K562 (cell line): ENCODE measurements at regions not wholly inside any gene's neighbourhood (a gene's known extent, or its start where the extent isn't known, plus 50 kb on each side); places are given as distances from the start of the nearest gene placed in this dataset.

Source experiments
- ATAC-seq: fragments of 200-7000 bp; cut with Tn5 transposase; 3 replicates; pipeline ENCODE4 v1.9.1; 2020; ENCODE audit warnings: moderate library complexity
- BruUV-seq: library from RNA; stranded (reverse); fragments of 400-500 nt; replicated peaks from 2 replicates; lab custom pipeline; 2021; lab: Mats Ljungman, UMichigan
- CTCF ChIA-PET: fragments of 300-600 bp; formaldehyde crosslinking; extraction: SDS; loops from one replicate; lab custom pipeline; 2021; ENCODE audit warnings: low intra/inter-chr PET ratio; lab: Yijun Ruan, JAX
- POLR2A ChIA-PET: fragments of 300-600, 350-650 bp; sonication (Branson Sonifier 250); formaldehyde crosslinking; extraction: SDS; loops from one replicate; lab custom pipeline; 2021; ENCODE audit warnings: antibody characterized with exemption, inconsistent platforms; lab: Yijun Ruan, JAX
- DNase-seq, 4 experiments: peaks; one replicate each; pipeline versions ENCODE4 v3.0.0 to v3.0.0-alpha.2; 2011 to 2018; ENCODE audit warnings: low spot score in 3 of 4, mixed read lengths in 3 of 4; ENCODE audit errors: extremely low read depth in 1 of 4
- FAIRE-seq: peaks from 2 replicates; lab custom pipeline; 2011; peaks lifted over from hg19 to GRCh38; lab: Jason Lieb, UNC
- H2AFZ ChIP-seq: 2 replicates; pipeline ENCODE4 v1.6.0; 2011; ENCODE audit warnings: low read depth, low read length, control low read depth, inconsistent platforms
- H3K27ac ChIP-seq: fragments of 200-600 bp; 3 replicates; pipeline ENCODE4 v1.8.0; 2011; ENCODE audit warnings: low read depth, mild to moderate bottlenecking, control low read depth, inconsistent platforms, low read length, moderate library complexity, mixed read lengths; ENCODE audit errors: extremely low read depth
- H3K27me3 ChIP-seq, 2 experiments: fragments of 300-600 bp in 1 of 2; 2 replicates in 1 of 2; 3 replicates in 1 of 2; pipeline versions ENCODE4 v1.6.0 to v1.8.0; 2011; ENCODE audit warnings: inconsistent platforms in 2 of 2, low read length in 2 of 2, mild to moderate bottlenecking in 1 of 2, mixed read lengths in 1 of 2, moderate library complexity in 1 of 2; ENCODE audit not compliant: control insufficient read depth in 2 of 2, insufficient read depth in 2 of 2
- H3K36me3 ChIP-seq: fragments of 300-600 bp; 3 replicates; pipeline ENCODE4 v1.8.0; 2011; ENCODE audit warnings: mild to moderate bottlenecking, low read length, inconsistent platforms; ENCODE audit not compliant: control insufficient read depth, insufficient read depth
- H3K4me1 ChIP-seq, 2 experiments: fragments of 200-600 bp in 1 of 2; replicated peaks in 1 of 2; 2 replicates in 1 of 2; 3 replicates in 1 of 2; pipeline versions ENCODE4 v1.5.1 to v1.8.0; 2011; ENCODE audit warnings: inconsistent platforms in 2 of 2, low read length in 2 of 2, mild to moderate bottlenecking in 1 of 2, mixed read lengths in 1 of 2, moderate library complexity in 1 of 2; ENCODE audit not compliant: control insufficient read depth in 2 of 2, insufficient read depth in 2 of 2
- H3K4me2 ChIP-seq: 2 replicates; pipeline ENCODE4 v1.6.1; 2011; ENCODE audit warnings: low read length, control low read depth, inconsistent platforms, mixed read lengths; ENCODE audit not compliant: insufficient read depth
- H3K4me3 ChIP-seq: fragments of 200-600 bp; sonication (generic), shearing (Covaris generic); 2 replicates; pipeline ENCODE4 v1.5.1; 2016; ENCODE audit warnings: control low read depth, inconsistent platforms
- H3K79me2 ChIP-seq: fragments of 200-600 bp; 3 replicates; pipeline ENCODE4 v1.8.0; 2011; ENCODE audit warnings: low read length, inconsistent platforms; ENCODE audit not compliant: control insufficient read depth, insufficient read depth
- H3K9ac ChIP-seq, 2 experiments: 2 replicates each; pipeline versions ENCODE4 v1.6.0 to v1.6.1; 2011; ENCODE audit warnings: low read depth in 2 of 2, low read length in 2 of 2, control low read depth in 1 of 2, inconsistent platforms in 1 of 2, mild to moderate bottlenecking in 1 of 2, mixed read lengths in 1 of 2; ENCODE audit not compliant: insufficient read depth in 1 of 2
- H3K9me1 ChIP-seq: one replicate; pipeline ENCODE4 v1.6.0; 2011; ENCODE audit warnings: inconsistent platforms, mild to moderate bottlenecking, low read length, moderate library complexity; ENCODE audit not compliant: control insufficient read depth, insufficient read depth
- H3K9me3 ChIP-seq: replicated peaks from 2 replicates; pipeline ENCODE4 v1.5.1; 2011; ENCODE audit warnings: low read depth, low read length, inconsistent platforms; ENCODE audit not compliant: control insufficient read depth, insufficient read depth
- H4K20me1 ChIP-seq: replicated peaks from 2 replicates; pipeline ENCODE4 v1.6.1; 2011; ENCODE audit warnings: low read length, inconsistent platforms, mixed read lengths; ENCODE audit not compliant: control insufficient read depth, insufficient read depth
- CREB3 ChIP-seq: fragments of 450-650 bp; conservative IDR thresholded peaks from 2 replicates; pipeline ENCODE4 v1.6.1; 2016; ENCODE audit warnings: missing genetic modification characterization, low read depth, mild to moderate bottlenecking, missing compliant biosample characterization, moderate library complexity
- FIP1L1 ChIP-seq: fragments of 200-400 bp; formaldehyde crosslinking; IDR thresholded peaks from 2 replicates; pipeline ENCODE4 v1.6.1; 2018; ENCODE audit warnings: mild to moderate bottlenecking, low read depth, low read length; ENCODE audit not compliant: poor library complexity, severe bottlenecking
- GATA2 ChIP-seq: sonication (generic); formaldehyde crosslinking; IDR thresholded peaks from 2 replicates; pipeline ENCODE4 v1.4.0; 2020; ENCODE audit warnings: mild to moderate bottlenecking, missing genetic modification reagents
- NR4A1 ChIP-seq, 2 experiments: fragments of 250-450 bp in 1 of 2; fragments of 450-650 bp in 1 of 2; sonication (Bioruptor Pico) in 1 of 2; IDR thresholded peaks; 2 replicates each; pipeline versions ENCODE4 v1.4.0 to v1.6.1; 2016 to 2020; ENCODE audit warnings: mild to moderate bottlenecking in 2 of 2, missing compliant biosample characterization in 1 of 2, missing genetic modification characterization in 1 of 2, moderate library complexity in 1 of 2
- POLR2H ChIP-seq: IDR thresholded peaks from 2 replicates; pipeline ENCODE4 v1.6.1; 2016; ENCODE audit warnings: missing genetic modification characterization, low read depth, mild to moderate bottlenecking, control low read depth, missing compliant biosample characterization, moderate library complexity
- WGBS: fragments of 100-300 bp; shearing (Covaris generic); methylation state at CpG from one replicate; pipeline ENCODE4 v1.1.6; 2016; ENCODE audit warnings: low coverage, mixed read lengths; ENCODE audit not compliant: insufficient coverage; ENCODE audit errors: missing lambda C conversion rate; 5-methylcytosine and 5-hydroxymethylcytosine counted together
- in situ Hi-C: fragments of 300-500 bp; cut with MboI; formaldehyde crosslinking; loops from 4 replicates; pipeline ENCODE4 v1.15.0; 2018; ENCODE audit warnings: inconsistent platforms, mixed read lengths
- intact Hi-C: fragments of 100-400 bp; cut with micrococcal nuclease; formaldehyde crosslinking; loops from 2 replicates; pipeline ENCODE4 v1.14.2; 2022
- TF ChIP-seq, protein P1 (sequence below), 2 experiments: fragments of 200-800 bp in 1 of 2; sonication (Bioruptor generic) in 1 of 2; sonication (generic) in 1 of 2; formaldehyde crosslinking in 1 of 2; IDR thresholded peaks in 1 of 2; conservative IDR thresholded peaks in 1 of 2; 2 replicates each; pipeline versions ENCODE4 v1.5.0 to v1.6.1; 2016 to 2020; ENCODE audit warnings: missing compliant biosample characterization in 1 of 2, missing genetic modification characterization in 1 of 2, missing genetic modification reagents in 1 of 2
- TF ChIP-seq, protein P2 (sequence below): fragments of 450-650 bp; IDR thresholded peaks from 2 replicates; pipeline ENCODE4 v1.6.1; 2016; ENCODE audit warnings: missing biosample characterization, missing genetic modification characterization

DNA sequence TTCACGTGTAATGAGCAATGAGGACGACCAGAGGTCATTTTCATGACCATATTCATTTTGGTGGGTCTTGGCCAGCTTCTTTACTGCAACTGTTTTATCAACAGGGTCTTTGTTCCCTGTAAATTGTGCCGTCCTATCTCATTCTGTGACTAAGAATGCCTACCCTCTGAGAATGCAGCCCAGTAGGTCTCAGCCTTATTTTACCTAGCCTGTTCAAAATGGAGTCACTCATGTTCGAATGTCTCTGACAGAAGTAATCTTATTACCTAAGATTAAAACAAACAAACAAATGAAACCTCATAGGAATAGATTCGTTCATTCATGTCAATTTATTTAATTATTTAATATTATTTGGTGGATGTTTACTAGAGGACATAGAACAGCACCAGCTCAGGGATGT is 714.8 kb downstream of the ADCYAP1 start:
- no peak overlapping the region for H3K4me2 ChIP-seq
- no peak overlapping the region for H2AFZ ChIP-seq
- H3K36me3 ChIP-seq, result no peaks in the 10 kb centered on the region
- no peaks in the 10 kb centered on the region for H3K9me3 ChIP-seq
- H3K9ac ChIP-seq, result no peak overlapping the region
- H3K4me1 ChIP-seq, result no peaks in the 10 kb centered on the region
- H3K4me3 ChIP-seq, result no peak overlapping the region
- no peak overlapping the region for H3K27ac ChIP-seq
- no peak for ATAC-seq
- H4K20me1 ChIP-seq, result 0 out of 2 replicates have a peak, but pooled peaks cover 2% of the 10 kb centered on the region
- no peak for FAIRE-seq
- no TSS peak for BruUV-seq
- CTCF ChIA-PET, result no interaction called here
- H3K27me3 ChIP-seq, result no peaks in the 10 kb centered on the region
- DNase-seq, result no peak
- POLR2A ChIA-PET, result interaction anchor here (0.6 kb wide), 1 partner anchor 44 kb away, joined by 3 read pairs; no protein-coding TSS in a partner anchor
- H3K9me1 ChIP-seq, result no peaks in the 10 kb centered on the region
- WGBS, result 6% methylated on average over 5 of the region's 5 CpGs
- in situ Hi-C loops, result no loop called here
- intact Hi-C loops, result no loop called here
- no peaks in the 10 kb centered on the region for H3K79me2 ChIP-seq
- TF ChIP-seq CREB3 (tag), result peak; percentile 40; the same call in 1 of the 2 replicates
- no peak for TF ChIP-seq FIP1L1
- TF ChIP-seq, protein P1, sequence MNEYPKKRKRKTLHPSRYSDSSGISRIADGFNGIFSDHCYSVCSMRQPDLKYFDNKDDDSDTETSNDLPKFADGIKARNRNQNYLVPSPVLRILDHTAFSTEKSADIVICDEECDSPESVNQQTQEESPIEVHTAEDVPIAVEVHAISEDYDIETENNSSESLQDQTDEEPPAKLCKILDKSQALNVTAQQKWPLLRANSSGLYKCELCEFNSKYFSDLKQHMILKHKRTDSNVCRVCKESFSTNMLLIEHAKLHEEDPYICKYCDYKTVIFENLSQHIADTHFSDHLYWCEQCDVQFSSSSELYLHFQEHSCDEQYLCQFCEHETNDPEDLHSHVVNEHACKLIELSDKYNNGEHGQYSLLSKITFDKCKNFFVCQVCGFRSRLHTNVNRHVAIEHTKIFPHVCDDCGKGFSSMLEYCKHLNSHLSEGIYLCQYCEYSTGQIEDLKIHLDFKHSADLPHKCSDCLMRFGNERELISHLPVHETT (CRISPR knock-in tag; conservative IDR thresholded peaks at IDR 0.05 in 1 of 2, IDR thresholded peaks at IDR 0.05 in 1 of 2), result peak in 1 of 2 experiments; percentile 78; a peak in 2 of 4 replicates
- no peak for TF ChIP-seq POLR2H
- TF ChIP-seq, protein P2, sequence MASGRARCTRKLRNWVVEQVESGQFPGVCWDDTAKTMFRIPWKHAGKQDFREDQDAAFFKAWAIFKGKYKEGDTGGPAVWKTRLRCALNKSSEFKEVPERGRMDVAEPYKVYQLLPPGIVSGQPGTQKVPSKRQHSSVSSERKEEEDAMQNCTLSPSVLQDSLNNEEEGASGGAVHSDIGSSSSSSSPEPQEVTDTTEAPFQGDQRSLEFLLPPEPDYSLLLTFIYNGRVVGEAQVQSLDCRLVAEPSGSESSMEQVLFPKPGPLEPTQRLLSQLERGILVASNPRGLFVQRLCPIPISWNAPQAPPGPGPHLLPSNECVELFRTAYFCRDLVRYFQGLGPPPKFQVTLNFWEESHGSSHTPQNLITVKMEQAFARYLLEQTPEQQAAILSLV (tag), result 0 out of 2 replicates have a peak, but pooled peaks have one; percentile 11
- no peak for TF ChIP-seq GATA2 (CRISPR knock-in tag)
- no peak for TF ChIP-seq NR4A1 (CRISPR knock-in tag; IDR thresholded peaks at IDR 0.05)
- TF ChIP-seq NR4A1 (tag; IDR thresholded peaks at IDR 0.05), result peak; percentile 73
